Fibroblast of mammary gland (primary cell): ENCODE measurements at regions not wholly inside any gene's neighbourhood (a gene's known extent, or its start where the extent isn't known, plus 50 kb on each side); places are given as distances from the start of the nearest gene placed in this dataset.

Experiments
- DNase-seq: peaks from one replicate; pipeline ENCODE4 v3.0.0-alpha.2; 2010; ENCODE audit warnings: low read depth
- H3K4me3 ChIP-seq: 2 replicates; pipeline ENCODE4 v1.5.1; 2011; ENCODE audit warnings: low read depth, mild to moderate bottlenecking, low read length, moderate library complexity; ENCODE audit not compliant: control insufficient read depth
- TF ChIP-seq, protein P1 (sequence below): conservative IDR thresholded peaks from 2 replicates; pipeline ENCODE4 v1.5.1; 2011; ENCODE audit warnings: low read depth, low read length, inconsistent platforms; ENCODE audit not compliant: control insufficient read depth, insufficient read depth

DNA sequence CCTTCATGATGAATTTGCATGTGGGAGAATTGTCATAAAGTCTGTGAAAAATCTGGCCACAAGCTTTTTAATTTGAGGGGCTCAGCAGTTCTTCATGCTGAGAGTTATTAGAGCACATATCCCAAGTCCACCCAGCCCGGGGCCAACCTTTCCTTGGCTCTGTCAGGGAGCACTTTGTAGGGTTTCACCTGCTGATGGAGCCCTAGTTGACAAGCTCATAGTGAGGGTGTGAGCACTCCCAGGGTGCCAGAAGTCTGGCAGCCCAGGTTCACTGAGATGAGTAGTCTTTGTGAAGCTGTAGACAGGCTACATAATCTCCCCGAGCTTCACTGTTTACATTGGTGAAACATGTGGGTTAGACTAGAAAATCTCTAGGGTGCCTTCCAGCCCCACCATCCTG is 97.2 kb upstream of the NREP start:
- TF ChIP-seq, protein P1, sequence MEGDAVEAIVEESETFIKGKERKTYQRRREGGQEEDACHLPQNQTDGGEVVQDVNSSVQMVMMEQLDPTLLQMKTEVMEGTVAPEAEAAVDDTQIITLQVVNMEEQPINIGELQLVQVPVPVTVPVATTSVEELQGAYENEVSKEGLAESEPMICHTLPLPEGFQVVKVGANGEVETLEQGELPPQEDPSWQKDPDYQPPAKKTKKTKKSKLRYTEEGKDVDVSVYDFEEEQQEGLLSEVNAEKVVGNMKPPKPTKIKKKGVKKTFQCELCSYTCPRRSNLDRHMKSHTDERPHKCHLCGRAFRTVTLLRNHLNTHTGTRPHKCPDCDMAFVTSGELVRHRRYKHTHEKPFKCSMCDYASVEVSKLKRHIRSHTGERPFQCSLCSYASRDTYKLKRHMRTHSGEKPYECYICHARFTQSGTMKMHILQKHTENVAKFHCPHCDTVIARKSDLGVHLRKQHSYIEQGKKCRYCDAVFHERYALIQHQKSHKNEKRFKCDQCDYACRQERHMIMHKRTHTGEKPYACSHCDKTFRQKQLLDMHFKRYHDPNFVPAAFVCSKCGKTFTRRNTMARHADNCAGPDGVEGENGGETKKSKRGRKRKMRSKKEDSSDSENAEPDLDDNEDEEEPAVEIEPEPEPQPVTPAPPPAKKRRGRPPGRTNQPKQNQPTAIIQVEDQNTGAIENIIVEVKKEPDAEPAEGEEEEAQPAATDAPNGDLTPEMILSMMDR = no peak
- no peak overlapping the region for H3K4me3 ChIP-seq
- no peak for DNase-seq

DNA sequence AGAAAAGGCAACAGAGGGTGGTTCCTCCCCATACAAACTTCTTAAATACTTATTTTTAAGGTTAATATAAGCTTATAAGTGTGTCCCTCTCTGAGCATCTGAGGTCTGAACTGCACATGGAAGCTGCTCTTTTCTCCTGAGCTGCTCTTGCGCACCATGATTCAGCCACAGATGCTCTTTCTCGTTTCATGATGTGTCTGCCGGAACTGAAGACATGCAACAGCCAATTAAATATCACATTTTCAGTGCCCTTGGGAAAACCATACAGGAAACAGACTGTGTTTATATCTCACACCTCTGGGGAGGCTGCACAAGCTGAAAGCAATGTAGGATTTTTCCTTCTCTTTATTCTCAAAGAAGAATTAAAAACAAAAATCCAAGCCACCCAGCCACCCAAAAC is 96.8 kb upstream of the NREP start:
- TF ChIP-seq, protein P1 = no peak
- peak; percentile 40 for DNase-seq
- no peak overlapping the region for H3K4me3 ChIP-seq

DNA sequence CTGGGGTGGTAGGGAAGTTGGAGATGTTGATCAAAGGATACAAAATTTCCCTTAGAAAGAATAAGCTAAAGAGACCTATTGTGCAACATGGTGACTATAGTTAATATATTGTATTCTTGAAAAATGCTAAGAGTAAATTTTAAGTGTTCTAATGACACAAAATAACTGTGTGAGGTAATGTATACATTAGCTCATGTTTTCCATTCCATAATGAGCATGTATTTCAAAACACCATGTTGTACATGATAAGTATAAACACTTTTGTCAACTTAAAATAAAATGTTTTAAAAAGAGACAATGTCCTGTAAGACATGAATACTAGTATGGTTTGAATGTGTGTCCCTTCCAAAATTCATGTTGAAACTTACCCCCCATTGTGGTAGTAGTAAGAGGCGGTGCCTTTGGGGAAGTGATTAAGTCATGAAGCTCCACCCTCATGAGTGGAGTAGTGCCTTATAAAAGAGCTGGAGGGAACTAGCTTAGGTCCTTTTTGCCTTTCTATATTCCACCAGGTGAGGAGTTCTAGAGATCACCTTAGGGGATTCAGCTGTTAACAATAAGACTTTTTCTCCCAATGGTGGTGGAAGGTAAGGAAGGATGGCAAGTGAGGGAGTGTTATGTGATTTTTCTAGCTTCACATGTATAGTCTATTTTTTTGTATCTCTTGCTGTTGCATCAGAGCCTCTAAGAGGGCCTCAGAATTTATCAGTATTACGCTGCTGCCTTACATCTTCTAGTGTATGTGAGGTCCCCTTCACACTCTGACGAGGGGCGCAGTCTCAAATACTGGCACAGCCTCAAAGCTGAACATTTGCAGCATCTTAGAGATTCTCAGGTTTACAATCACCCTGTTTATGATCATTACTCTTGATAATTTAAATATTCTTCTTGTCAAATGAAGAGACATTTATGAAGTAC is 94.9 kb upstream of the NREP start:
- TF ChIP-seq, protein P1 = no peak
- no peak for DNase-seq
- H3K4me3 ChIP-seq = no peak overlapping the region

DNA sequence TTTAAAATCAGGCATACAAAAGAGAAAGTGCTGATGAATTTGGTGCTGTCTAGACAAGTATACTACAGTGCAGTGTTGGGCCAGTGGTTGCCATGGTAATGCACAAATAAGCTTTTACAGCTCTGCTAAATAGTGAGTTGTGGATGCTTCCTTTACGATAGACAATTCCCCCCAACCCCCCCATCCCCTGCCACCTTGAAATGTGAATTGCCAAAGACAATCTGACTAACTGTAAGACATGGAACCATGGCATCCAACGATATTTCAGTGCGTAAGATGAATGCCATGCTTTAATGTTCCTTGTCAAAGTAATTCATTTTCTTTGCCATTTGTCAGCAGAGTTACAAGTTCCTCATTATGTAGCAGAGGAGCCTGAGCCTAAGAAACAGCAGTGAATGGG is 91.5 kb upstream of the NREP start:
- H3K4me3 ChIP-seq = no peak overlapping the region
- TF ChIP-seq, protein P1 = no peak
- no peak for DNase-seq

DNA sequence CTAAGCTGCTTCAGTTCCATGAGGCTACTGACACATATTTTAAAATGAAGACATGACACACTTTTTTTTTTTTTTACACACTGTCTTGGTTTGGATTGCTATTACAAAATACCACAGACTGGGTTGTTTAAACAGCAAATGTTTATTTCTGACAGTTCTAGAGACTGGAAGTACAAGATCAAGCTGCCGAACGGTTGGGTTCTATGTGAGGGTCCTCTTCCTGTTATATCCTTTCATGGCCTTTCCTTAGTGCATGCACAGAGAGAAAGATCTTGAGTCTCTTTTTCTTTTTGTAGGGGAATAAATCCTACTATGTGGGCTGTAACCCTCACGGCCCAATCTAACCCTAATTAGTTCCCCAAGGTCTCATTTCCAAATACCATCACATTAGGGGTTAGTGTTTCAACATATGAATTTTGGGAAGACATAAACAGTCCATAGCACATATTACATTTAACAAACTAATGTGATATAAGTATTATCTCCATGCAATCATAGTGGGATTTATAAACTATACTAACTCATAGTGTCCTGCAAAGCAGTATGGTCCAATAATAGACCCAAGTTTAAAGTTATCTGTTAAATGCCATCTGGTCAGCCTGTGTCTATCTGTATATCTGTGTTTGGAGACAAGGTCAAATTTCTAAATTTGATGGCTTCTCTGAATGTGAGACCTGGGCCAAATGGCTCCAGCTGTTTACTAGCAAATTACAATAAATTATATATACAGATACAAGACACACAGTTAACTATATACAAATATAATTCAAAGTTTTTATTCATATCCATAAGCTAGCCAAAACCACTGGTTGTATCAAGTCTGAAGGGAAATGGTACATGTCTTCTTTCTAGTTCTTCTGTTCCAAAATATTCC is 90.3 kb upstream of the NREP start:
- no peak overlapping the region for H3K4me3 ChIP-seq
- DNase-seq = no peak
- TF ChIP-seq, protein P1 = no peak

DNA sequence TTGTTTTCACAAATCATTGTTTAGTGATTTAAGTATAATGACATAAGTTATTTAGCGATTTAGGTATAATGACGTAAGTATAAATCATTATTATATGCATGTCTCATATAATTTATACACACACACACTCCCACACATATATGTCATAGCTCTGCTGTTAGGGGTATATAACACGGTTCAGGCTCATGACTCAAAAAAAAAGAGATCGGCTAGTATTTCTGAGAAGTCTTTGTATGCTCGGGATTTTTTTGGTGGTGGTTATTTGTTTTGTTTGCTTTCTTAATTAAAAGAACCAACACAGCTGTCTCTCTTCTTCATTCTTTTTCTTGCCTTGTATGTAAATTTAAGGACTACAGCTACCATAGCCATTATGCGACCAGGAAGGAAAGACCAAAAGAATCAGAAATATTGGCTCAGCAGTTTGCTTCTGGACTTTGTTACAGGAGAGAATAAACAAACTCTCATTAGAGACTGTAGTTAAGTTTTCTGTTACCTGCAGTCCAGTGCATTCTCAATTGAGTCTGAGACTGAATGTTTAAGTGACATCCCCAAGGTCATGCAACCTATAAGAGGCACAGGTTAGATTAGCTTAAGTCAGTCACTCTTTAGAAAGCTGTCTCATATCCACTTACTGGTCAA is 83.2 kb upstream of the NREP start:
- DNase-seq = no peak
- H3K4me3 ChIP-seq = no peak overlapping the region
- TF ChIP-seq, protein P1 = no peak
